HCT116 (cell line): ENCODE measurements at regions not wholly inside any gene's neighbourhood (a gene's known extent, or its start where the extent isn't known, plus 50 kb on each side); places are given as distances from the start of the nearest gene placed in this dataset.

Experiments
- ATAC-seq: fragments of 200-7000 bp; cut with Tn5 transposase; 2 replicates; pipeline ENCODE4 v1.9.1; 2020; ENCODE audit warnings: mild to moderate bottlenecking, moderate library complexity
- BruUV-seq: library from RNA; stranded (reverse); fragments of 400-500 nt; replicated peaks from 2 replicates; lab custom pipeline; 2021; lab: Mats Ljungman, UMichigan
- CTCF ChIA-PET: fragments of 300-600 bp; sonication (Branson Sonifier 250); formaldehyde crosslinking; loops from one replicate; lab custom pipeline; 2021; ENCODE audit warnings: antibody characterized with exemption; lab: Charles Lee
- POLR2A ChIA-PET: fragments of 300-600, 350-600 bp; sonication (Branson Sonifier 250); formaldehyde crosslinking; loops from one replicate; lab custom pipeline; 2021; ENCODE audit warnings: antibody characterized with exemption; lab: Charles Lee
- RAD21 ChIA-PET, 2 experiments: fragments of 300-600 bp; sonication (Branson Sonifier 250); formaldehyde crosslinking; loops; one replicate each; lab custom pipeline; 2023; ENCODE audit warnings: low total read pairs in 2 of 2; ENCODE audit not compliant: uncharacterized antibody in 2 of 2, unreplicated experiment in 2 of 2, low non-redundant PET in 1 of 2; lab: Charles Lee
- DNase-seq: peaks from one replicate; pipeline ENCODE4 v3.0.0-alpha.2; 2010; ENCODE audit warnings: low read depth, low spot score
- H2AFZ ChIP-seq: fragments of 200-600 bp; shearing (Covaris generic), sonication (generic); 2 replicates; pipeline ENCODE4 v1.6.1; 2017; ENCODE audit warnings: low read depth, mixed run types, mixed read lengths, antibody characterized with exemption, low read length; ENCODE audit not compliant: poor library complexity, severe bottlenecking
- H3K27ac ChIP-seq: 2 replicates; pipeline ENCODE4 v1.5.1; 2012; ENCODE audit warnings: low read depth, low read length
- H3K27me3 ChIP-seq: fragments of 200-600 bp; sonication (generic); 2 replicates; pipeline ENCODE4 v1.6.1; 2016; ENCODE audit warnings: mixed run types, low read length, mixed read lengths; ENCODE audit not compliant: insufficient read depth
- H3K36me3 ChIP-seq, 2 experiments: fragments of 200-500 bp in 1 of 2; fragments of 200-600 bp in 1 of 2; sonication (Bioruptor generic) in 1 of 2; sonication (generic) in 1 of 2; 2 replicates each; pipeline versions ENCODE4 v1.5.1 to v1.6.1; 2014 to 2016; ENCODE audit warnings: low read length in 2 of 2, inconsistent platforms in 1 of 2, mixed read lengths in 1 of 2, mixed run types in 1 of 2; ENCODE audit not compliant: insufficient read depth in 2 of 2, control insufficient read depth in 1 of 2
- H3K4me1 ChIP-seq, 2 experiments: fragments of 200-600 bp in 1 of 2; sonication (generic) in 1 of 2; 2 replicates each; pipeline versions ENCODE4 v1.5.1 to v1.6.1; 2012 to 2017; ENCODE audit warnings: low read length in 2 of 2, inconsistent platforms in 1 of 2, mild to moderate bottlenecking in 1 of 2, mixed read lengths in 1 of 2, mixed run types in 1 of 2, moderate library complexity in 1 of 2; ENCODE audit not compliant: insufficient read depth in 2 of 2, control insufficient read depth in 1 of 2
- H3K4me2 ChIP-seq: fragments of 200-600 bp; sonication (generic); 2 replicates; pipeline ENCODE4 v1.6.1; 2017; ENCODE audit warnings: mixed run types, low read length, mixed read lengths
- H3K4me3 ChIP-seq, 2 experiments: fragments of 200-600 bp in 1 of 2; sonication (generic) in 1 of 2; replicated peaks in 1 of 2; 2 replicates each; pipeline ENCODE4 v1.5.1; 2011 to 2016; ENCODE audit warnings: low read length in 2 of 2, control low read depth in 1 of 2, low read depth in 1 of 2, mild to moderate bottlenecking in 1 of 2, mixed read lengths in 1 of 2, mixed run types in 1 of 2
- H3K79me2 ChIP-seq: fragments of 200-600 bp; sonication (generic); 2 replicates; pipeline ENCODE4 v1.6.1; 2017; ENCODE audit warnings: mild to moderate bottlenecking, mixed run types, low read length, moderate library complexity, mixed read lengths; ENCODE audit not compliant: insufficient read depth
- H3K9ac ChIP-seq: fragments of 200-600 bp; sonication (generic); 2 replicates; pipeline ENCODE4 v1.6.1; 2016; ENCODE audit warnings: low read length, mixed read lengths
- H3K9me2 ChIP-seq: fragments of 200-600 bp; sonication (generic), shearing (Covaris generic); 2 replicates; pipeline ENCODE4 v1.6.1; 2017; ENCODE audit warnings: mixed run types, mild to moderate bottlenecking, moderate library complexity; ENCODE audit not compliant: insufficient read depth
- H3K9me3 ChIP-seq, 2 experiments: fragments of 200-500 bp in 1 of 2; fragments of 200-600 bp in 1 of 2; sonication (Bioruptor generic) in 1 of 2; sonication (generic) in 1 of 2; 2 replicates each; pipeline ENCODE4 v1.6.1; 2014 to 2017; ENCODE audit warnings: low read length in 2 of 2, mixed read lengths in 2 of 2, inconsistent platforms in 1 of 2, low read depth in 1 of 2, mild to moderate bottlenecking in 1 of 2, mixed run types in 1 of 2, moderate library complexity in 1 of 2; ENCODE audit not compliant: control insufficient read depth in 1 of 2, insufficient read depth in 1 of 2
- H4K20me1 ChIP-seq: fragments of 200-600 bp; sonication (generic), shearing (Covaris generic); 2 replicates; pipeline ENCODE4 v1.6.1; 2017; ENCODE audit warnings: mixed run types, mild to moderate bottlenecking, moderate library complexity; ENCODE audit not compliant: insufficient read depth
- CTCF ChIP-seq, 3 experiments: fragments of 200-600 bp in 1 of 3; sonication (generic) in 1 of 3; IDR thresholded peaks in 2 of 3; conservative IDR thresholded peaks in 1 of 3; 2 replicates each; pipeline ENCODE4 v1.5.1; 2012 to 2017; ENCODE audit warnings: low read depth in 2 of 3, low read length in 2 of 3, antibody characterized with exemption in 1 of 3, borderline replicate concordance in 1 of 3, control low read depth in 1 of 3, mild to moderate bottlenecking in 1 of 3, mixed read lengths in 1 of 3, mixed run types in 1 of 3, moderate library complexity in 1 of 3; ENCODE audit not compliant: insufficient read depth in 1 of 3
- EGR1 ChIP-seq: IDR thresholded peaks from 2 replicates; pipeline ENCODE4 v1.6.1; 2012; ENCODE audit warnings: low read depth
- REST ChIP-seq: IDR thresholded peaks from 2 replicates; pipeline ENCODE4 v1.6.1; 2012; ENCODE audit warnings: low read depth
- TCF7L2 ChIP-seq: IDR thresholded peaks from 2 replicates; pipeline ENCODE4 v1.7.0; 2011; ENCODE audit warnings: borderline replicate concordance, inconsistent platforms; ENCODE audit not compliant: insufficient read depth, insufficient read length; ENCODE audit errors: extremely low read depth
- YY1 ChIP-seq: IDR thresholded peaks from 2 replicates; pipeline ENCODE4 v1.6.1; 2011; ENCODE audit warnings: low read length, low read depth, moderate library complexity, mild to moderate bottlenecking; ENCODE audit not compliant: insufficient replicate concordance; ENCODE audit errors: extremely low read depth
- ZFX ChIP-seq: fragments of 450-650 bp; IDR thresholded peaks from 2 replicates; pipeline ENCODE4 v1.6.1; 2017
- ZNF274 ChIP-seq: fragments of 200-500 bp; sonication (Bioruptor generic); IDR thresholded peaks from 2 replicates; pipeline ENCODE4 v1.6.1; 2014; ENCODE audit warnings: mild to moderate bottlenecking, low read depth, low read length, inconsistent platforms
- intact Hi-C: fragments of 100-400 bp; cut with micrococcal nuclease; formaldehyde crosslinking; loops from 2 replicates; pipeline ENCODE4 v1.10.0; 2022

GRCh38 chr6:67094431-67094946 lies 1387.5 kb upstream of the EYS start:
- CTCF ChIA-PET: no interaction called here
- Histone ChIP-seq H3K27ac (no peak overlapping the region), H4K20me1 (no peaks in the 10 kb centered on the region), H3K36me3 (no peaks in the 10 kb centered on the region), H3K9ac (no peak overlapping the region), H2AFZ (no peak overlapping the region), H3K79me2 (no peaks in the 10 kb centered on the region), H3K4me1 (no peaks in the 10 kb centered on the region), H3K4me2 (no peak overlapping the region), H3K27me3 (no peaks in the 10 kb centered on the region), H3K9me3 (peaks cover 2 to 12% of the 10 kb centered on the region in 2 experiments; a peak in 2 of 4 replicates), H3K4me3 (no peak overlapping the region), H3K9me2 (no peaks in the 10 kb centered on the region)
- intact Hi-C loops: no loop called here
- RAD21 ChIA-PET: no interaction called here
- TF ChIP-seq EGR1 (no peak), REST (no peak), ZFX (no peak), YY1 (no peak), TCF7L2 (no peak), CTCF (IDR thresholded peaks at IDR 0.05 in 2 of 3, conservative IDR thresholded peaks at IDR 0.05 in 1 of 3; ENCODE audit: borderline replicate concordance in 1 of 3, insufficient read depth in 1 of 3, low read depth in 2 of 3, low read length in 2 of 3) (no peak), ZNF274 (no peak)
- POLR2A ChIA-PET: no interaction called here
- no TSS peak for BruUV-seq
- no peak for ATAC-seq
- no peak for DNase-seq
